Fibroblast of lung (primary cell): ENCODE measurements at regions not wholly inside any gene's neighbourhood (a gene's known extent, or its start where the extent isn't known, plus 50 kb on each side); places are given as distances from the start of the nearest gene placed in this dataset.
A peak's percentile ranks its signal among the peaks of the same experiment; 100 is the strongest.

ENCODE experiments used
- DNase-seq, 2 donors: peaks; one replicate each; pipeline versions ENCODE4 v3.0.0 to v3.0.0-alpha.2; 2010; ENCODE audit warnings: low read depth in 2 of 2
- H2AFZ ChIP-seq: 2 replicates; pipeline ENCODE4 v1.5.1; 2012; ENCODE audit warnings: low read length, control low read depth, inconsistent platforms
- H3K27ac ChIP-seq: 2 replicates; pipeline ENCODE4 v1.5.1; 2011; ENCODE audit warnings: low read length, control low read depth; ENCODE audit not compliant: insufficient read depth
- H3K27me3 ChIP-seq: 2 replicates; pipeline ENCODE4 v1.5.1; 2011; ENCODE audit warnings: mild to moderate bottlenecking, low read length; ENCODE audit not compliant: control insufficient read depth, insufficient read depth
- H3K36me3 ChIP-seq: 2 replicates; pipeline ENCODE4 v1.5.1; 2011; ENCODE audit warnings: low read length; ENCODE audit not compliant: control insufficient read depth, insufficient read depth
- H3K4me1 ChIP-seq: 2 replicates; pipeline ENCODE4 v1.5.1; 2011; ENCODE audit warnings: low read length; ENCODE audit not compliant: control insufficient read depth, insufficient read depth; ENCODE audit errors: extremely low read depth
- H3K4me2 ChIP-seq: 2 replicates; pipeline ENCODE4 v1.5.1; 2011; ENCODE audit warnings: low read length, control low read depth; ENCODE audit not compliant: insufficient read depth; ENCODE audit errors: extremely low read depth
- H3K4me3 ChIP-seq, 4 experiments: fragments of 200-600 bp in 1 of 4; sonication (generic) in 1 of 4; replicated peaks in 1 of 4; 2 replicates each; pipeline ENCODE4 v1.5.1; 2011 to 2016; ENCODE audit warnings: low read length in 4 of 4, low read depth in 3 of 4, mild to moderate bottlenecking in 3 of 4, control low read depth in 2 of 4, inconsistent platforms in 1 of 4, mixed read lengths in 1 of 4; ENCODE audit not compliant: insufficient read depth in 1 of 4; ENCODE audit errors: control extremely low read depth in 1 of 4
- H3K79me2 ChIP-seq: 2 replicates; pipeline ENCODE4 v1.5.1; 2012; ENCODE audit warnings: mild to moderate bottlenecking, low read length, inconsistent platforms; ENCODE audit not compliant: control insufficient read depth, insufficient read depth
- H3K9ac ChIP-seq: 2 replicates; pipeline ENCODE4 v1.5.1; 2011; ENCODE audit warnings: mild to moderate bottlenecking, low read length, control low read depth; ENCODE audit not compliant: insufficient read depth
- H3K9me3 ChIP-seq: 2 replicates; pipeline ENCODE4 v1.5.1; 2012; ENCODE audit warnings: low read depth, low read length; ENCODE audit not compliant: control insufficient read depth, insufficient read depth
- H4K20me1 ChIP-seq: 2 replicates; pipeline ENCODE4 v1.5.1; 2011; ENCODE audit warnings: low read length; ENCODE audit not compliant: control insufficient read depth, insufficient read depth; ENCODE audit errors: extremely low read depth
- CTCF ChIP-seq, 2 donors: IDR thresholded peaks in 1 of 2; conservative IDR thresholded peaks in 1 of 2; 1 replicate in 1 of 2; 2 replicates in 1 of 2; pipeline ENCODE4 v1.5.1; 2011 to 2012; ENCODE audit warnings: low read length in 2 of 2, control low read depth in 1 of 2, inconsistent platforms in 1 of 2, low read depth in 1 of 2, mild to moderate bottlenecking in 1 of 2
- EZH2 ChIP-seq: IDR thresholded peaks from 2 replicates; pipeline ENCODE4 v1.5.1; 2012; ENCODE audit warnings: low read length, control low read depth, mild to moderate bottlenecking; ENCODE audit errors: missing control alignments

DNA sequence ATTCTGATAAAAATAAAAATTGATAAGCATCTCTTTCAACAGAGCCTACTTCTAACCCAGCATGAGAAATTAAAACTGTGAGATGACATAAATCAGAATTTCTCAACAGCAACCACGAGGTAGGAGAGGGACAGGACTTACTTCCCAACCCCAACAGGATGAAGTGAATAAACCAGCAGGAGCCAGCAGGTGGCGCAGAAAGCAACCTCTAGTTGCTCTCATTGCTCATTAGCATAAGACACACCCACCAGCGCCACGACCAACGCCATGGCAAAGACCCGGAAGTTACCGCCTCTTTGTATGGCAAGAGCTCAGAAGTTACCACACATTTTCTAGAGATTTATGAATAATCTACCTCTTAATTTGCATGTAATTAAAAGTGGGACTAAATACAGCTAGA lies 189.4 kb upstream of the CDH8 start:
- DNase-seq: peak in 1 of 2 donors; percentile 41

GRCh38 chr16:62224646-62225209 lies 188.5 kb upstream of the CDH8 start:
- TF ChIP-seq CTCF (conservative IDR thresholded peaks at IDR 0.05 in 1 of 2, IDR thresholded peaks at IDR 0.05 in 1 of 2; ENCODE audit: low read depth in 1 of 2, low read length in 2 of 2) (no peak), EZH2 (no peak)
- Histone ChIP-seq H2AFZ (no peak overlapping the region), H3K36me3 (no peaks in the 10 kb centered on the region)

More for the DNA sequence above, 189.4 kb upstream of the CDH8 start:
- Histone ChIP-seq H4K20me1 (no peaks in the 10 kb centered on the region), H3K9me3 (no peaks in the 10 kb centered on the region), H2AFZ (no peak overlapping the region), H3K36me3 (no peaks in the 10 kb centered on the region), H3K27me3 (no peaks in the 10 kb centered on the region), H3K9ac (no peak overlapping the region), H3K27ac (no peak overlapping the region), H3K4me2 (no peak overlapping the region), H3K4me3 (no peak overlapping the region), H3K79me2 (no peaks in the 10 kb centered on the region), H3K4me1 (no peaks in the 10 kb centered on the region)
- TF ChIP-seq CTCF (conservative IDR thresholded peaks at IDR 0.05 in 1 of 2, IDR thresholded peaks at IDR 0.05 in 1 of 2; ENCODE audit: low read depth in 1 of 2, low read length in 2 of 2) (peak in 1 of 2 donors; percentile 4), EZH2 (no peak)

DNA sequence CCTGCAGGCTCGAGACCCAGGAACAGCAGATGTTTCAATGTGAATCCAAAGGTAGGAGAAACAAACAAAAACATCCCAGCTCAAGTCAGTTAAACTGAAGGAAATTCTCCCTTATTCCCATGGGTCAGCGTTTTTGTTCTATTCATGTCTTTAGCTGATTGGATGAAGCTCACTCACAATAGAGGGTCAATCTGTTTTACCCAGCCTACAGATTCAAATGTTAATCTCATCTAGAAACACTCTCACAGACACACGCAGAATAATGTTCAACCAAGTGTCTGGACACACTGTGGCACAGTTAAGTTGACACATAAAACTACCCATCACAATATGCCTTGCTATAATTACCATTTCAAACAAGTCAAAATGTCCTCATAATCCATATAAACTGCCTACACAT lies 180.6 kb upstream of the CDH8 start:
- H3K4me1 ChIP-seq: no peaks in the 10 kb centered on the region
- H3K27ac ChIP-seq: no peak overlapping the region
- DNase-seq: no peak
- TF ChIP-seq CTCF (conservative IDR thresholded peaks at IDR 0.05 in 1 of 2, IDR thresholded peaks at IDR 0.05 in 1 of 2; ENCODE audit: low read depth in 1 of 2, low read length in 2 of 2): no peak
- no peak for TF ChIP-seq EZH2
- H3K4me2 ChIP-seq: no peak overlapping the region
- H3K4me3 ChIP-seq: no peak overlapping the region
- no peaks in the 10 kb centered on the region for H3K27me3 ChIP-seq
- H3K36me3 ChIP-seq: no peaks in the 10 kb centered on the region
- no peak overlapping the region for H3K9ac ChIP-seq
- no peak overlapping the region for H2AFZ ChIP-seq
- no peaks in the 10 kb centered on the region for H3K9me3 ChIP-seq
- H4K20me1 ChIP-seq: no peaks in the 10 kb centered on the region
- no peaks in the 10 kb centered on the region for H3K79me2 ChIP-seq

More at GRCh38 chr16:62224646-62225209, 188.5 kb upstream of the CDH8 start:
- DNase-seq: no peak
- H4K20me1 ChIP-seq: no peaks in the 10 kb centered on the region
- H3K27ac ChIP-seq: no peak overlapping the region
- no peak overlapping the region for H3K4me2 ChIP-seq
- no peak overlapping the region for H3K9ac ChIP-seq
- H3K4me3 ChIP-seq: no peak overlapping the region
- H3K79me2 ChIP-seq: no peaks in the 10 kb centered on the region
- no peaks in the 10 kb centered on the region for H3K27me3 ChIP-seq
- H3K9me3 ChIP-seq: no peaks in the 10 kb centered on the region
- H3K4me1 ChIP-seq: no peaks in the 10 kb centered on the region
